ENCODE measurements at regions not wholly inside any gene's neighbourhood (a gene's known extent, or its start where the extent isn't known, plus 50 kb on each side); places are given as distances from the start of the nearest gene placed in this dataset.

DNA sequence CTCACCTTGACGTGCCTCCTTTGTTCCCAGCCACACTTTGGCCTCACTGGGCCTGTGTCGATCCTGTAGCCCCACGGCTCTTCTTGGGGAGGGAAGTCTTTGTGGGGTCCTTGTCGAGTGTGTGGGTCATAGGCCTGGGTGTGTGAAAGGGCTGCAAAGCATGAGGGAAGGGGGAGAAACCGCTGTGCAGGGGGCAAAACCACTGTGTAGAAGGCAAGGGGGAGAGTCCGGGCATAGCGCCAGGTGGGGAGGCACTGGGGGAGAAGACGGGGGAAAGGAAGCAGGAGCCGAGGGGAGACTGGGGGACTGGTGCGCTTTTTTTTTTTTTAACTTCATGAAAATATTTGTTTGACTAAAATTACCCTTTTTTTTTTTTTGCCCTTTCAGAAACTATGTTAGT is 65.1 kb upstream of the RASD2 start:
- TF ChIP-seq, protein P1, sequence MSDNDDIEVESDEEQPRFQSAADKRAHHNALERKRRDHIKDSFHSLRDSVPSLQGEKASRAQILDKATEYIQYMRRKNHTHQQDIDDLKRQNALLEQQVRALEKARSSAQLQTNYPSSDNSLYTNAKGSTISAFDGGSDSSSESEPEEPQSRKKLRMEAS (IDR thresholded peaks at IDR 0.05; ENCODE audit: insufficient read depth, insufficient read length): no peak
- TF ChIP-seq, protein P2, sequence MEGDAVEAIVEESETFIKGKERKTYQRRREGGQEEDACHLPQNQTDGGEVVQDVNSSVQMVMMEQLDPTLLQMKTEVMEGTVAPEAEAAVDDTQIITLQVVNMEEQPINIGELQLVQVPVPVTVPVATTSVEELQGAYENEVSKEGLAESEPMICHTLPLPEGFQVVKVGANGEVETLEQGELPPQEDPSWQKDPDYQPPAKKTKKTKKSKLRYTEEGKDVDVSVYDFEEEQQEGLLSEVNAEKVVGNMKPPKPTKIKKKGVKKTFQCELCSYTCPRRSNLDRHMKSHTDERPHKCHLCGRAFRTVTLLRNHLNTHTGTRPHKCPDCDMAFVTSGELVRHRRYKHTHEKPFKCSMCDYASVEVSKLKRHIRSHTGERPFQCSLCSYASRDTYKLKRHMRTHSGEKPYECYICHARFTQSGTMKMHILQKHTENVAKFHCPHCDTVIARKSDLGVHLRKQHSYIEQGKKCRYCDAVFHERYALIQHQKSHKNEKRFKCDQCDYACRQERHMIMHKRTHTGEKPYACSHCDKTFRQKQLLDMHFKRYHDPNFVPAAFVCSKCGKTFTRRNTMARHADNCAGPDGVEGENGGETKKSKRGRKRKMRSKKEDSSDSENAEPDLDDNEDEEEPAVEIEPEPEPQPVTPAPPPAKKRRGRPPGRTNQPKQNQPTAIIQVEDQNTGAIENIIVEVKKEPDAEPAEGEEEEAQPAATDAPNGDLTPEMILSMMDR (IDR thresholded peaks at IDR 0.05; ENCODE audit: extremely low read depth in 1 of 2, insufficient read depth in 1 of 2, low read depth in 1 of 2, low read length in 2 of 2): no peak
- no peak for TF ChIP-seq EZH2 (IDR thresholded peaks at IDR 0.05; ENCODE audit: borderline replicate concordance, low read depth, low read length, severe bottlenecking)
- TF ChIP-seq POLR2AphosphoS5 (IDR thresholded peaks at IDR 0.05; ENCODE audit: insufficient read depth, low read depth, low read length): no peak
- no peak for TF ChIP-seq POLR2A (IDR thresholded peaks at IDR 0.05; ENCODE audit: low read depth, low read length)
- TF ChIP-seq GATA2 (IDR thresholded peaks at IDR 0.05; ENCODE audit: insufficient read depth, insufficient read length, low read depth, low read length): no peak
- no peak for TF ChIP-seq JUN (IDR thresholded peaks at IDR 0.05; ENCODE audit: borderline replicate concordance, insufficient read depth, insufficient read length, low read depth)
- TF ChIP-seq FOS (IDR thresholded peaks at IDR 0.05; ENCODE audit: borderline replicate concordance, insufficient read depth, low read length): no peak

All from endothelial cell of umbilical vein (primary cell).